Mesothelial cell of epicardium (in vitro differentiated cells): ENCODE measurements at regions not wholly inside any gene's neighbourhood (a gene's known extent, or its start where the extent isn't known, plus 50 kb on each side); places are given as distances from the start of the nearest gene placed in this dataset.
"Not testable (repeated sequence)": the region's sequence is repeated elsewhere in the genome, so short reads cannot be mapped to it uniquely, and the experiment has no call there.

ENCODE experiments used
- DNase-seq, 2 experiments: peaks; one replicate each; pipeline ENCODE4 v3.0.0; 2021; ENCODE audit warnings: low spot score in 2 of 2; ENCODE audit not compliant: unreplicated experiment in 2 of 2
- H3K27ac Mint-ChIP-seq: 2 replicates; pipeline ENCODE4 v1.8.0; 2021; ENCODE audit warnings: mixed read lengths
- H3K27me3 Mint-ChIP-seq: 2 replicates; pipeline ENCODE4 v1.8.0; 2021; ENCODE audit warnings: low read depth, mixed read lengths
- H3K36me3 Mint-ChIP-seq: 2 replicates; pipeline ENCODE4 v1.8.0; 2021; ENCODE audit warnings: mixed read lengths
- H3K4me1 Mint-ChIP-seq: 2 replicates; pipeline ENCODE4 v1.8.0; 2021; ENCODE audit warnings: mixed read lengths
- H3K4me3 Mint-ChIP-seq: 2 replicates; pipeline ENCODE4 v1.8.0; 2021; ENCODE audit warnings: mild to moderate bottlenecking, moderate library complexity, mixed read lengths
- H3K9me3 Mint-ChIP-seq: 2 replicates; pipeline ENCODE4 v1.8.0; 2021; ENCODE audit warnings: mixed read lengths
- TF ChIP-seq, protein P1 (sequence below): fragments of 200-600 bp; sonication (generic); IDR thresholded peaks from one replicate; pipeline ENCODE4 v1.5.0; 2021; ENCODE audit warnings: antibody characterized with exemption; ENCODE audit not compliant: unreplicated experiment

DNA sequence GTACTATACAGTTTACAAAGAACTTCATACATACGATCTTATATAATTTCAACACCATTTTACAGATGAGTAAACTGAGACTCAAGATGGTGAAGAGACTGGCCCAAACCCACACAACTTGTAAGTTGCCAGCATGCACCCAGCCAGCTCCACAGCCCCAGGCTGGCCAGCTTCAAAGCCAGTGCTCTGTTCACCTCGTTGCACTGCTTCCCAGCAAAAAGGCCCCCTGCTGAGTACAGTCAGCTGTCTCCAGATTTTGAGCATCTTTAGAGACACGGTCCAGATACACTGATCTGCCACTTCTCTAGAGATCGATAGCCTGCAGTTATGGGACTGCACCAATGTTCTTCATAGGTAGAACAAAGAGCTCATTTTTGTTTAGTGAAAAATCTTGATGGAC is 257.2 kb upstream of the CHAC2 start:
- no peaks in the 10 kb centered on the region for H3K4me1 Mint-ChIP-seq
- no peak for DNase-seq
- H3K9me3 Mint-ChIP-seq, result peaks cover 4% of the 10 kb centered on the region
- H3K4me3 Mint-ChIP-seq, result no peak overlapping the region
- H3K27ac Mint-ChIP-seq, result no peak overlapping the region
- H3K36me3 Mint-ChIP-seq, result no peaks in the 10 kb centered on the region
- TF ChIP-seq, protein P1, sequence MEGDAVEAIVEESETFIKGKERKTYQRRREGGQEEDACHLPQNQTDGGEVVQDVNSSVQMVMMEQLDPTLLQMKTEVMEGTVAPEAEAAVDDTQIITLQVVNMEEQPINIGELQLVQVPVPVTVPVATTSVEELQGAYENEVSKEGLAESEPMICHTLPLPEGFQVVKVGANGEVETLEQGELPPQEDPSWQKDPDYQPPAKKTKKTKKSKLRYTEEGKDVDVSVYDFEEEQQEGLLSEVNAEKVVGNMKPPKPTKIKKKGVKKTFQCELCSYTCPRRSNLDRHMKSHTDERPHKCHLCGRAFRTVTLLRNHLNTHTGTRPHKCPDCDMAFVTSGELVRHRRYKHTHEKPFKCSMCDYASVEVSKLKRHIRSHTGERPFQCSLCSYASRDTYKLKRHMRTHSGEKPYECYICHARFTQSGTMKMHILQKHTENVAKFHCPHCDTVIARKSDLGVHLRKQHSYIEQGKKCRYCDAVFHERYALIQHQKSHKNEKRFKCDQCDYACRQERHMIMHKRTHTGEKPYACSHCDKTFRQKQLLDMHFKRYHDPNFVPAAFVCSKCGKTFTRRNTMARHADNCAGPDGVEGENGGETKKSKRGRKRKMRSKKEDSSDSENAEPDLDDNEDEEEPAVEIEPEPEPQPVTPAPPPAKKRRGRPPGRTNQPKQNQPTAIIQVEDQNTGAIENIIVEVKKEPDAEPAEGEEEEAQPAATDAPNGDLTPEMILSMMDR, result no peak
- H3K27me3 Mint-ChIP-seq, result no peaks in the 10 kb centered on the region

DNA sequence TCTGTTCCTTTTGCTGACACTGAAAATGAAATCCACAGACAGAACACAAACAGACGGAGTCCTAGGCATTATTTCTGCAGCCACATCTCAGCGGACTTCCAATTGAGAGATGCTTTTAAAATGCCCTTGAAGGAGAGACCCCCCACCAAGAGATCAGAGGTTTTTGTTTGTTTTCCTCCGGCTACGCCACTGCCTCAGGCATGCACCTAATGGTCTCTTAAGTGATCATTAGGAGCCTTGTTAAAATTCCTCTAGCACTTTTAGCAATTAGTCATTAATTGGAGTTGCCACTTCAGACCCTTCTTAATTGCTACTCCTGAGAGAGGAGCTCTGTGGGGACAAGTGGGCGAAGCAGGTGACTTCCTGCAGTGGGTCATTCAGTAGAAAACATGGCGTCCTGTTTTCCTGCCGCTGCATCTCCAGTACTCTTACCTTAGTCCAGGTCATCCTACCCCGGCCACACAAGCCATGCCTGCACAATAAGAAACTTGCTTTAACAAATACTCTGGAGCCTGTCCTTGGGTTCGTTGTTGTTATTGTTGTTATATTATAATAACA is 257.7 kb upstream of the CHAC2 start:
- Mint-ChIP-seq H3K4me3 (no peak overlapping the region), H3K36me3 (no peaks in the 10 kb centered on the region)
- DNase-seq, result no peak

GRCh38 chr2:53508667-53509066 is 258.9 kb upstream of the CHAC2 start:
- H3K36me3 Mint-ChIP-seq, result no peaks in the 10 kb centered on the region
- H3K9me3 Mint-ChIP-seq, result peaks cover 4% of the 10 kb centered on the region
- no peak for DNase-seq
- no peak overlapping the region for H3K4me3 Mint-ChIP-seq
- no peaks in the 10 kb centered on the region for H3K4me1 Mint-ChIP-seq
- H3K27me3 Mint-ChIP-seq, result no peaks in the 10 kb centered on the region
- TF ChIP-seq, protein P1, result no peak
- no peak overlapping the region for H3K27ac Mint-ChIP-seq

More for the DNA sequence above, 257.7 kb upstream of the CHAC2 start:
- Mint-ChIP-seq H3K27ac (no peak overlapping the region), H3K4me1 (no peaks in the 10 kb centered on the region), H3K27me3 (no peaks in the 10 kb centered on the region), H3K9me3 (peaks cover 4% of the 10 kb centered on the region)
- TF ChIP-seq, protein P1, result no peak

DNA sequence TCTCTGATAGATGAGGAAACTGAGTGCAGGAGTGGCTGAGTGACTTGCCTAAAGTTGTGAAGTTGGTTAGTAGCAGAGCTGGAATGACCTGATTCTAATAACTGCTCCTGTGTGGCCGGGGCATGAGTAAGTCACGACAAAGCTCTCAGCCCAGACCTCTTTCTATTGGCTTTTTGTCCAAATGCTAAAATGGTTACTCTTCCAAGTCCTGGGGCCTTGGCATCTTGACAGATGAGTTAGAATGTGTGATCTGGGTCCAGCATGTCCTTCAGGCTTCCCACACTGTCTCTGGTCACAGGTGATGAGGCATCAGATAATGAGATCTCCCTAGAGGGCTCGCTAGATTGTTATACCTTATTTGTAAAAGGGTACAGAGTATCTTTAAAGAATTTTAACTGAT is 260.5 kb upstream of the CHAC2 start:
- H3K4me1 Mint-ChIP-seq, result not testable (repeated sequence)

DNA sequence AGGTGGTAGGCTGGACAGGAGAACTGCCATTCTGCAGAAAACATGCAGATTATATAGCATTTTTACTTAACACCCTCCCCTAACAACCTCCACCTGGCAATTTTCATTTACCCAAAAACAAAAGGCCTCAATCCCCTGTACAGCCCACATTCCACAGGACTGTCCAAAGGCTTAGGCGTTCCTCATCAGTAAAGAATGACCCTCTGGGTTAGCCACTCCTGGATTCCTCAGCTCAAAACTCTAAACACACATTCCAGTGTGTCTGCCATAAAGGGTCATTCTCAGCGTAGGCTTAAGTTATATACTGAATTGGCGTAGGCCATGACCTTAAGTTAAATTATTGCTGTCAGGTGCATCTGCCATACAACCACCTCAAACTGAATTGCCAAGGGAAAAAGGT is 261.8 kb upstream of the CHAC2 start:
- peaks cover 4% of the 10 kb centered on the region for H3K9me3 Mint-ChIP-seq
- TF ChIP-seq, protein P1, result no peak
- H3K27ac Mint-ChIP-seq, result no peak overlapping the region
- no peaks in the 10 kb centered on the region for H3K4me1 Mint-ChIP-seq
- H3K36me3 Mint-ChIP-seq, result no peaks in the 10 kb centered on the region
- no peak overlapping the region for H3K4me3 Mint-ChIP-seq
- no peak for DNase-seq
- H3K27me3 Mint-ChIP-seq, result no peaks in the 10 kb centered on the region

More for the DNA sequence above, 260.5 kb upstream of the CHAC2 start:
- H3K4me3 Mint-ChIP-seq, H3K27ac Mint-ChIP-seq, H3K27me3 Mint-ChIP-seq, H3K9me3 Mint-ChIP-seq, DNase-seq, H3K36me3 Mint-ChIP-seq: not testable (repeated sequence)

- TF ChIP-seq, protein P1, result no peak
- no peaks in the 10 kb centered on the region for H3K36me3 Mint-ChIP-seq
- no peaks in the 10 kb centered on the region for H3K4me1 Mint-ChIP-seq
- no peak overlapping the region for H3K27ac Mint-ChIP-seq
- H3K9me3 Mint-ChIP-seq, result peaks cover 4% of the 10 kb centered on the region
- no peak overlapping the region for H3K4me3 Mint-ChIP-seq
- no peaks in the 10 kb centered on the region for H3K27me3 Mint-ChIP-seq
- DNase-seq, result no peak
Observed at GRCh38 chr2:53504507-53504906, 263.1 kb upstream of the CHAC2 start.
